ENCODE measurements at regions not wholly inside any gene's neighbourhood (a gene's known extent, or its start where the extent isn't known, plus 50 kb on each side); places are given as distances from the start of the nearest gene placed in this dataset.

DNA sequence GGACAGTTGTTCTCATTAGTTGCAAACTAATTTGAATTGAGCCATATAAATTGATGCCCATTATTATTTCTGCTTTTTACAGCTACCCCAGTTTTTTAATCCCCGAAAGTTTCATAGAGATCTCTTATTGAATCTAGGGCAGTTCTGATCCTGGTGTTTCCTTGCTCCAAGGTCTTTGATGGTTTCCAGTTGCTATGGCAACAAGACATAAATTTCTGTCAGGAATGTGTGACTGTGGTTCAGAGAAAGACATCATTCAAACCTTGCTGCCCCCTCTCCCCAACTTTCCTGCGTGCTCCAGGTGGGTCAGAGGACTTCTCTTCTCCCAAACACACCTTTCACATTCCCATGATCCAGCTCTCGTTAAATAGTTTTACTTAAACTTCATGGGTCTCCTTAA, 63.4 kb downstream of the TAF11L14 start:
- Histone ChIP-seq H3K27ac (no peak overlapping the region), H3K79me2 (ENCODE audit: insufficient read depth, low read depth) (no peaks in the 10 kb centered on the region), H3K4me2 (no peak overlapping the region), H4K20me1 (ENCODE audit: insufficient read depth) (no peaks in the 10 kb centered on the region), H3K9ac (no peak overlapping the region), H2AFZ (ENCODE audit: low read depth) (no peak overlapping the region), H3K27me3 (ENCODE audit: insufficient read depth, low read depth) (no peaks in the 10 kb centered on the region), H3K4me3 (IDR thresholded peaks at IDR 0.05; ENCODE audit: insufficient read depth, low read depth, low read length) (no peak overlapping the region), H3K4me1 (ENCODE audit: low read depth, poor library complexity, severe bottlenecking) (no peaks in the 10 kb centered on the region), H3K36me3 (ENCODE audit: insufficient read depth) (no peaks in the 10 kb centered on the region)
- no peak for TF ChIP-seq CTCF (conservative IDR thresholded peaks at IDR 0.05; ENCODE audit: low read depth, low read length)

GRCh38 chr5:17709011-17709710, 74.9 kb downstream of the TAF11L14 start:
- Histone ChIP-seq H3K27me3 (ENCODE audit: insufficient read depth, low read depth) (no peaks in the 10 kb centered on the region), H3K27ac (no peak overlapping the region), H4K20me1 (ENCODE audit: insufficient read depth) (no peaks in the 10 kb centered on the region), H3K4me1 (ENCODE audit: low read depth, poor library complexity, severe bottlenecking) (no peaks in the 10 kb centered on the region), H3K9ac (no peak overlapping the region), H3K4me3 (IDR thresholded peaks at IDR 0.05; ENCODE audit: insufficient read depth, low read depth, low read length) (no peak overlapping the region), H3K79me2 (ENCODE audit: insufficient read depth, low read depth) (no peaks in the 10 kb centered on the region), H3K4me2 (no peak overlapping the region), H2AFZ (ENCODE audit: low read depth) (no peak overlapping the region), H3K36me3 (ENCODE audit: insufficient read depth) (no peaks in the 10 kb centered on the region)
- TF ChIP-seq CTCF (conservative IDR thresholded peaks at IDR 0.05; ENCODE audit: low read depth, low read length): no peak

DNA sequence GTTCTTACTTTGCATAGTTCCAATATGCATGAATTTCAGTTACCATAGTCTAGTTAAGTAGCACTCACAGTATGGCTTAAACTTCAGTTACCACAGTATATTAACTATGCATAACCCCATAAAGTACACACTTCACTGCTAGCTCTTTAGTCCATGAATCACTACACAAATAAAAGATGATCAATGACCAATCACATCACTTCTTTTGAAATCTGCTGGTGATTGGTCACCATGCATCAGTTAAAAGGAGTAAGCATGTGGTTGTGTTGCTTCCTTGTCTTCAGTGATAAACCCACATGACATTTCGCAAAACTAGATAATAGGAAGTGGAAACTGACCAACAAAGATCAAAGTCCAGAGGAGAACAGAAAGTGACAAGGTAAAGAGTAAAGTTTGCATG, 79.0 kb downstream of the TAF11L14 start:
- Histone ChIP-seq H3K27ac (no peak overlapping the region), H4K20me1 (ENCODE audit: insufficient read depth) (no peaks in the 10 kb centered on the region), H3K9ac (no peak overlapping the region), H3K4me2 (no peak overlapping the region), H3K4me1 (ENCODE audit: low read depth, poor library complexity, severe bottlenecking) (no peaks in the 10 kb centered on the region), H2AFZ (ENCODE audit: low read depth) (no peak overlapping the region), H3K27me3 (ENCODE audit: insufficient read depth, low read depth) (no peaks in the 10 kb centered on the region), H3K36me3 (ENCODE audit: insufficient read depth) (no peaks in the 10 kb centered on the region), H3K79me2 (ENCODE audit: insufficient read depth, low read depth) (no peaks in the 10 kb centered on the region), H3K4me3 (IDR thresholded peaks at IDR 0.05; ENCODE audit: insufficient read depth, low read depth, low read length) (no peak overlapping the region)
- TF ChIP-seq CTCF (conservative IDR thresholded peaks at IDR 0.05; ENCODE audit: low read depth, low read length): no peak

- Histone ChIP-seq H3K36me3 (ENCODE audit: insufficient read depth) (no peaks in the 10 kb centered on the region), H3K27ac (no peak overlapping the region)
- no peak for TF ChIP-seq CTCF (conservative IDR thresholded peaks at IDR 0.05; ENCODE audit: low read depth, low read length)
Observed at GRCh38 chr5:17714186-17714585, 79.9 kb downstream of the TAF11L14 start.

More at GRCh38 chr5:17714186-17714585, 79.9 kb downstream of the TAF11L14 start:
- Histone ChIP-seq H4K20me1 (ENCODE audit: insufficient read depth) (no peaks in the 10 kb centered on the region), H3K4me2 (no peak overlapping the region), H3K27me3 (ENCODE audit: insufficient read depth, low read depth) (no peaks in the 10 kb centered on the region), H3K4me3 (IDR thresholded peaks at IDR 0.05; ENCODE audit: insufficient read depth, low read depth, low read length) (no peak overlapping the region), H3K9ac (no peak overlapping the region), H3K79me2 (ENCODE audit: insufficient read depth, low read depth) (no peaks in the 10 kb centered on the region), H3K4me1 (ENCODE audit: low read depth, poor library complexity, severe bottlenecking) (no peaks in the 10 kb centered on the region), H2AFZ (ENCODE audit: low read depth) (no peak overlapping the region)
